Endothelial cell (in vitro differentiated cells): ENCODE measurements at regions not wholly inside any gene's neighbourhood (a gene's known extent, or its start where the extent isn't known, plus 50 kb on each side); places are given as distances from the start of the nearest gene placed in this dataset.

Experiments used
- DNase-seq: peaks from one replicate; pipeline ENCODE4 v3.0.0; 2021; ENCODE audit warnings: low spot score
- H3K27ac Mint-ChIP-seq: one replicate; pipeline ENCODE4 v1.8.0; 2021; ENCODE audit warnings: mixed read lengths, inconsistent platforms; ENCODE audit not compliant: unreplicated experiment
- H3K27me3 Mint-ChIP-seq: one replicate; pipeline ENCODE4 v1.8.0; 2021; ENCODE audit warnings: mild to moderate bottlenecking, moderate library complexity, mixed read lengths, inconsistent platforms; ENCODE audit not compliant: unreplicated experiment
- H3K36me3 Mint-ChIP-seq: one replicate; pipeline ENCODE4 v1.8.0; 2021; ENCODE audit warnings: mild to moderate bottlenecking, low read depth, mixed read lengths, inconsistent platforms; ENCODE audit not compliant: unreplicated experiment
- H3K4me1 Mint-ChIP-seq: one replicate; pipeline ENCODE4 v1.8.0; 2021; ENCODE audit warnings: mild to moderate bottlenecking, mixed read lengths, inconsistent platforms; ENCODE audit not compliant: unreplicated experiment
- H3K4me3 Mint-ChIP-seq: one replicate; pipeline ENCODE4 v1.8.0; 2021; ENCODE audit warnings: mild to moderate bottlenecking, mixed read lengths, inconsistent platforms; ENCODE audit not compliant: unreplicated experiment
- H3K9me3 Mint-ChIP-seq: one replicate; pipeline ENCODE4 v1.8.0; 2021; ENCODE audit warnings: mixed read lengths, inconsistent platforms; ENCODE audit not compliant: unreplicated experiment
- CTCF ChIP-seq: fragments of 200-600 bp; sonication (generic); IDR thresholded peaks from one replicate; pipeline ENCODE4 v1.5.0; 2021; ENCODE audit warnings: antibody characterized with exemption; ENCODE audit not compliant: unreplicated experiment

DNA sequence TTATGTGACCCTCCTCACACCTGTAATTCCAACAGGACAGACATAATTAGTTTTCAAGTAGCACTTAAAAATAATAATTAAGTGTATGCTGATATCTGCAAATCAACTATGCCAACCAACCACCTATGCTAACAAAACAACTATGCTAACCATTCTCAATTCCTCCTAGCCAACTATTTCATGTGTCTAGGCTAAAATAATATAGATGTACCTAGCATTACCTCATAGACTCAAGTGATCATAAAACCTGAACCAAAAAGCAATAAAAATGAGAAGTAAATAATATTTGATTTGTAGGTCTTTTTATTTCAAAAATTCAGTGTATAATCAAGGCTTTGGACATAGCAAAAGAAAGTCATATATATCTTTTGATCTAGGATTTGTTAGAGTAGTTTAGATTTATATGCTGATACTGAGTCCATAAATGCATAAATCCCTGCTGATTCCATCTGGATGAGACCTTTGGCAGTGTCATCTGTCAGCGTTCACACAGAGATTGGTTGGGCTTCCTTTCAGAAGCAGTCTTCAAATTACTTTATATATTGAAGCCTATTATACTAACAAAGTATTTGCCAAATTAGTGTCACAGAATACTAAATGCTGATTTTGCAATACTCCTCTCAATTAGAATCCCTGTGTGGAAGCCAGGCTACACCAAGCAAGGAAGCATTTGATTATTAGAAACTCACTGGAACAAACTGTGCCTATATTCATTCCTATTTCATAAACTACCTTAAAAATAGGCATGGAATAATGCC lies 101.4 kb upstream of the PPM1H start:
- H3K9me3 Mint-ChIP-seq, result no peaks in the 10 kb centered on the region
- no peaks in the 10 kb centered on the region for H3K27me3 Mint-ChIP-seq
- no peak overlapping the region for H3K27ac Mint-ChIP-seq
- no peaks in the 10 kb centered on the region for H3K4me1 Mint-ChIP-seq
- no peaks in the 10 kb centered on the region for H3K36me3 Mint-ChIP-seq
- TF ChIP-seq CTCF, result no peak
- no peak for DNase-seq
- no peak overlapping the region for H3K4me3 Mint-ChIP-seq

- no peak overlapping the region for H3K27ac Mint-ChIP-seq
- no peak for TF ChIP-seq CTCF
These were observed 99.7 kb upstream of the PPM1H start for GRCh38 chr12:63034601-63035000.

DNA sequence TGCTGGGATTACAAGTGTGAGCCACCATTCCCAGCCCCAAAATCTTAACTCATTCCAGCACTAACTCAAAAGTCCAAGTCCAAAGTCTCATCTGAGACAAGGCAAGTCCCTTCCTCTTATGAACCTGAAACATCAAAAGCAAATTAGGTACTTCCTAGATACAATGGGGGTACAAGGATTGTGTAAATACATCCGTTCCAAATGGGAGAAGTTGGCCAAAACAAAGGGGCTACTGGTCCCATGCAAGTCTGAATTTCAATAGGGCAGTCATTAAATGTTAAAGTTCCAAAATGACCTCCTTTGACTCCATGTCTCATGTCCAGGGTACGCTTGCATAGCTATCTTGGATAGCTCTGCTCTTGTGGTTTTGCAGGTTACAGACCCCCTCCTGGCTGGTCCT lies 94.7 kb upstream of the PPM1H start:
- peaks cover 6% of the 10 kb centered on the region for H3K4me1 Mint-ChIP-seq
- H3K27me3 Mint-ChIP-seq, result no peaks in the 10 kb centered on the region
- no peak for TF ChIP-seq CTCF
- no peaks in the 10 kb centered on the region for H3K36me3 Mint-ChIP-seq
- no peak overlapping the region for H3K27ac Mint-ChIP-seq
- no peaks in the 10 kb centered on the region for H3K9me3 Mint-ChIP-seq
- DNase-seq, result no peak
- H3K4me3 Mint-ChIP-seq, result no peak overlapping the region

More at GRCh38 chr12:63034601-63035000, 99.7 kb upstream of the PPM1H start:
- H3K27me3 Mint-ChIP-seq, result no peaks in the 10 kb centered on the region
- H3K9me3 Mint-ChIP-seq, result no peaks in the 10 kb centered on the region
- H3K36me3 Mint-ChIP-seq, result no peaks in the 10 kb centered on the region
- no peak for DNase-seq
- H3K4me3 Mint-ChIP-seq, result no peak overlapping the region
- H3K4me1 Mint-ChIP-seq, result no peaks in the 10 kb centered on the region

DNA sequence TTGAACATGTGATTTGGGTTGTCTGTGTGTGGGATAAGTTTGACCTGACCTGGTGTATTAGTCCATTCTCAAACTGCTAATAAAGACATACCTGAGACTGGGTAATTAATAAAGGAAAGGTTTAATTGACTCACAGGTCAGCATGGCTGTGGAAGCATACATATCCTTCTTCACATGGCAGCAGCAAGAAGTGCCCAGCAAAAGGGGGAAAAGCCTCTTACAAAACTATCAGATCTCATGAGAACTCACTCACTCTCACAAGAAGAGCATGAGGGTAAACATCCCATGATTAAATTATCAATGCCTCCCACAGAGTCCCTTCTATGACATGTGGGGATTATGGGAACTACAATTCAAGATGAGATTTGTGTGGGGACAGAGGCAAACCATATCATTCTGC lies 94.0 kb upstream of the PPM1H start:
- no peak overlapping the region for H3K27ac Mint-ChIP-seq
- H3K4me3 Mint-ChIP-seq, result no peak overlapping the region
- H3K4me1 Mint-ChIP-seq, result peaks cover 6% of the 10 kb centered on the region
- no peaks in the 10 kb centered on the region for H3K27me3 Mint-ChIP-seq
- no peaks in the 10 kb centered on the region for H3K9me3 Mint-ChIP-seq
- no peak for DNase-seq
- TF ChIP-seq CTCF, result no peak
- no peaks in the 10 kb centered on the region for H3K36me3 Mint-ChIP-seq

DNA sequence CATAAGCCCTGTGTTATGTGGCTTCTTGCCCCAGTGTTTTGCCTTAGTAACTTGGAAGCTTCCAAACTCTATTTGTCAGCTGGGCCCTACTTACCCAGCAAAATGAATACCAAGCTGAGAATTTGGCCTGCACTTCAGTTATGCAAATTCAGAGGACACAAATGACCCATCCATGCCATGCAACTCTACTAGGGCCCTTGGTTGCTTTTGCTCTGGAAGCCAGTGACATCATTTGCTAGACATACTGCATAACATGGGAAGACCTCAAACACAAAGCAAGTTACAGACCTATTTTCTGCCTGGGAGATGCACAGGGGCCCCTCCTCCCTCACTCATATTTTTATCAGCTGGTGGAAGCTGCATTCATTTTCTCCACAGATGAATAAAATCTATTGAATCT lies 90.2 kb upstream of the PPM1H start:
- no peaks in the 10 kb centered on the region for H3K36me3 Mint-ChIP-seq
- H3K4me3 Mint-ChIP-seq, result no peak overlapping the region
- H3K27ac Mint-ChIP-seq, result no peak overlapping the region
- TF ChIP-seq CTCF, result no peak
- no peaks in the 10 kb centered on the region for H3K9me3 Mint-ChIP-seq
- no peak for DNase-seq
- H3K27me3 Mint-ChIP-seq, result no peaks in the 10 kb centered on the region
- peaks cover 12% of the 10 kb centered on the region for H3K4me1 Mint-ChIP-seq
